HuH-7.5 (cell line): ENCODE measurements at regions not wholly inside any gene's neighbourhood (a gene's known extent, or its start where the extent isn't known, plus 50 kb on each side); places are given as distances from the start of the nearest gene placed in this dataset.

Source experiments
- DNase-seq: peaks from one replicate; pipeline ENCODE4 v3.0.0; 2011; ENCODE audit warnings: low spot score

- DNase-seq, result no peak
Observed at GRCh38 chr5:10876006-10876744, 115.1 kb upstream of the DAP start.

GRCh38 chr5:10875201-10875768 lies 114.3 kb upstream of the DAP start:
- DNase-seq, result no peak

DNA sequence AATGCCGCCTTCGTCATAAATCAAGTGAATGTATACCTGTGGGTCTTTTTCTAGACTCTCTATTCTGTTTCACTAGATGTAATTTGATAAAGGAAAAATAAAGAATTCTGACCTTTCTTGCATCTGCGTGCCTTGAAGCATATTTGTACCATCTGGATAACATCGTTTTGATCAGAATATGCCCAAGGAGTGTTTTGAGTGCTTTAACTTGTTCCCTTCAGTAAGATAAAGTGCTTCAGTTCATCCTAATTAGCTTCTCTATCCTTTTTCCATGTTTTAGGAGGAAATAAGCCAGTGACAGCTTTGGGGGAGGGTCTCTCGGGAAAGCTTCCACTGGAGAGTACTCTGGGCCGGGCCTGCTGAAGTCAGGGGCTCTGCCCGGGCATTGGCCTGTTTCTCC lies 113.5 kb upstream of the DAP start:
- no peak for DNase-seq

DNA sequence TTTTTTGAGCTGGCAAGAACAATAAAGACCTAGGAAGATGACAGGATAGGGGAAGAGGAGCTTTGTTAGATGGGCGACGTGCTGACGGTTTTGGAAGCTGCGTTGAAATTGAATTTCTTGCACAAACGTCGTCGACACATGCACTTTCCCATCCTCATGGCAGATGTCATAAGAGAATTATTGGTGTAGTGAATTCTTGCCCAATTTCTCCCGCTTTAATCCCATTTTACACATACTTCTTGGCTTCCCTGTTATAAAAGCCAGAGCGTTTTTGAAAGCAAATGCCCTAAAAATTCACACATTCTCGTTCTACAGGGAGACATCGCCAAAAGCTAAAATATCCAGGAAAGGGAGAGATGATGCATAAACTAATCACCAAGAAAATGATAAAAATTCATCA lies 109.8 kb upstream of the DAP start:
- no peak for DNase-seq

DNA sequence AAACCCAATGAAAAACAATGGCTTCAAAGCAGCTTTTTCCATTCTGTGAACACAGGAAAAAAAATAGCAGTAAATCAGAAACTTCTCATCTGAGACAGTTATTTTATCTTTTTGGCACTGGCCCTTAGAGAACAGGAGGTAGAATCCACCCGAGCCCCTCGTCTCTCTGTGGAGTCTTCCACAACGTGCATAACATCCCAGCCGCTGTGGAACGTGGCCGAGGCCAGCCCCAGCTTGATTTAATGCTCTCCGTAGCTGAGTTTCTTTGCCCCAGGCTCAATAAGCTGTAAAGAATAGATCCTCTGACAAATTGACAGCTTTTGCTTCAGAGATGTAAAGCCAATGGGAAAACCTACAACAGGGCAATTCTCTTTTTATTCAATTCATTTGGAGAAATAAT lies 107.9 kb upstream of the DAP start:
- no peak for DNase-seq

- no peak for DNase-seq
Observed at GRCh38 chr5:10867389-10868303, 106.6 kb upstream of the DAP start.

DNA sequence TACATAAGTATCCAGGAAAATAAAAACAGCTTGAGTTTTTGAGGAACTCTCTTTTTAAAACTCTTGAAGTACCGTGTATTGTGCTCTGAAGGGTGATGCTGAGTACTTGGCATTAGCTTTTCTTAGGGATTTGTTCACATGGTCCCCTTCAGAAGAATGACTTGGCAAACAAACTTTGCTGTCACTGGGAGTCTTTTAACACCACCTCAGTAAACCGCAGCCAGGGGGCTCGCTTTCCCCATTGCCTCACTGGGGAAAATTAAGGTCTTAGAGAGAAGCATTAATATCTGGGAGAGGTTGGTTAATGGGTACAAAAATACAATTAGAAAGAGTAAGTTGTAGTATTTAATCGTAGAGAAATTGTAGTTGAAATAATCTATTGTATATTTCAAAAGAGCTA lies 105.9 kb upstream of the DAP start:
- DNase-seq, result no peak

DNA sequence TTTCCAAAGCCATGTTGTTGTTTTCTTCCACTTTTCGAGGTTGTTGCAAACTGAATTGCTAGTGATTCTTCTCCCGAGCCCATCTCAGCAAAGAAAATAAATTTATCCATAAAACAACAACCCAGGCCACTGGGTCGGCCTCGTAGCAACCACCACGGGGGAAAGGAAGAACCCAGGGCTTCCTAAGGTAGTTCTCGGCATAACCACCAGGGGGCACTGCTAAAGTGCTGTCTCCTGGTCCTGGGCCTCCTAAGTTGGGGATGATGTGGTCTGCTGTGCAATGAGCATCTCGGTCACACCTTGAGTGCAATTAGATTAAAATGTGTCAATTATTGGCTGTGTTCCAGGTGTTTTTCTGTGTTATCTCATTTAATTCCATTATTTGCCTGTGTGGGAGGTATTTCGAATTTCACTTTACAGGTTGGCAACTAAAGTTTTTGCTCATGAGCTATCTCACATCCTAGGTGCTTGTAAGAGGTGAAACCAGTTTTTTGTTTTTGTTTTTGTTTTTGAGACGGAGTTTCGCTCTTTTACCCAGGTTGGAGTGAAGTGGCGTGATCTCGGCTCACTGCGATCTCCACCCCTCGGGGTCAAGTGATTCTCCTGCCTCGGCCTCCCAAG lies 102.8 kb upstream of the DAP start:
- DNase-seq, result peak; percentile 61

- no peak for DNase-seq
Observed at GRCh38 chr5:10862085-10862484, 101.1 kb upstream of the DAP start.

DNA sequence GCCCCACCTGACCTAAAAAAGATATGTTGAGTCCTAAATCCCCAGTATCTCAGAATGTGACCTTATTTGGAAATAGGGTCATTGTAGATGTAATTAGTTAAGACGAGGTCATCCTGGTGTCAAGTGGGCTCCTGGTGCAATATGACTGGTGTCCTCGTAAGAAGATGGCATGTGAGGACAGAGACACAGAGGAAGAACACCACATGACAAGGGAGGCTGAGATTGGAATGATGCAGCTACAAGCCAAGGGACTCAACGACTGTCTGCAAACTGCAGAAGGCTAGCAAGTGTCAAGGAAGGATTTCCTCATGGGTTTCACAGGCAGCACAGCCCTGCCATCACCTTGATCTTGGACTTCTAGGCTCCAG lies 100.4 kb upstream of the DAP start:
- DNase-seq, result no peak

- DNase-seq, result no peak
Observed at GRCh38 chr5:10860645-10861422, 99.8 kb upstream of the DAP start.

DNA sequence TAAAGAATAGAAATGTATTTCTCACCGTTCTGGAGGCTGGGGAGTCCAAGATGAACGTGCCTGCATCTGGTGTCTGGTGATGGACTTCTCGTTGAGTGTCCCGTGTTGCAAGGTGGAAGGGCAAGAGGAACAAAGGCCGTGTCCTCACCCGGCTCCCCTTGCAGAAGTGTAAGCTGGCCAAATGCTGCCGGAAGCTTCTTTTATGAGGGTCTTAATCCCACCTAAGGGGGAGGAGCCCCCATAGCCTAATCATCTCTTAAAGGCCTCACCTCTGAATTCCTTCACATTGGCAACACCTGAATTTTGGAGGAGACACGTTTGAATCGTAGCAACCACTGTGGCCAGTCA lies 99.1 kb upstream of the DAP start:
- no peak for DNase-seq

- peak; percentile 26 for DNase-seq
Observed at GRCh38 chr5:10859393-10860195, 98.6 kb upstream of the DAP start.

- DNase-seq, result no peak
Observed at GRCh38 chr5:10858945-10859344, 97.9 kb upstream of the DAP start.

- no peak for DNase-seq
Observed at GRCh38 chr5:10858307-10858706, 97.3 kb upstream of the DAP start.

GRCh38 chr5:10857338-10857733 lies 96.3 kb upstream of the DAP start:
- DNase-seq, result no peak

- peak; percentile 50 for DNase-seq
Observed at GRCh38 chr5:10856683-10857337, 95.8 kb upstream of the DAP start.

DNA sequence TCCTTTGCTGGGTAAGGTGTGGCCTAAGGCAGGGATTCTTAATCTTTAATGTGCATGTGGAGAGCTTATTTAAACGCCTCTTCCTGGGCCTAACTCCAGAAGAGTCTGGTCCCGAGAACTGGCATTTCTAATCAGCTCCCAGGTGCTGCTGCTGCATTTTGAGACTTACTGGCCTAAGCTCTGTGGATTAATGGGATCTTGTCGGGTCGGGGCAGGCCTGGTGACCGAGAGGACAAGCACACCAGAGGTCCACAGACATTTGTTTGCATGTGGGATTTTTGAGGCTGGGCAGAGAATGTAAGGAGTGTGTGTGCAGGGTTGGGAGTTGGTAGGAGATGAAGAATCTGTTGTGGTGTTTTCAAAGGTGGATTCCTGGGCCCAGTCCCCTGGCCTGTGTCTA lies 95.0 kb upstream of the DAP start:
- no peak for DNase-seq

DNA sequence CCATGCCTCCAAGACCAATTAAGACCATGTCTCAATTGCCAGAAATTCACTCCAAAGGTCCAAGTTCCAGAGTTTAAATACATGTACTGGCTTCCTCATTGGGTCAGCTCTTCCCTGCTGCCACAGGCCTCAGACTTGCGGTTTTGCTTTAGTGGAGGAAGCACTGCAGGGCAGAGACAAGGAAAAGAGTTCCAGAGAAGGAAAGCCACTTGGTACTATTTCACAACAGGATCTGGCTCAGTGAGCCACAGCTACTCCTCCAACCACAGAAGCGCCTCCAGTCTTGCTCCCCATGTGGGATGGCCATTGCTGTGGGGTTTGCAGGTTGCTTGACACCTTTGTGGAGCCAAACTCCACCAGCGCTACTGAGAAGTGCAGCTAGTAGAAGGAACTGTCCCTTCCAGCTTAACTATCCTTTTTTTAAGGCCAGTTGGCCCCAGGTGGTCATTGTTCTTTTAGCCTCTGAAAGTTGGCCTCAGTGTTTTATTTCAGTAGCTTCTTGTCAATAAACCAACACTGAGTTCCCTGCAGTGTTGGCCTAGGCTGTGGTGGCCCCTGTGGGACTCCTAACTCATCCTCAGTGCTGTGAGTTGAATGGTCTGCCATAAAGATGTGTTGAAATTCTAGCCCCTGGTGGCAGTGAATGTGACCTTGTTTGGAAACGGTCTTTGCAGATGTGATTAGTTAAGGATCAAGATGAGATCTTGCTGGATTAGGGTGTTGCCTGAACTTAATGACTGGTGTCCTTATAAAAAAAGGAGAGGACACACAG lies 93.7 kb upstream of the DAP start:
- DNase-seq, result no peak

DNA sequence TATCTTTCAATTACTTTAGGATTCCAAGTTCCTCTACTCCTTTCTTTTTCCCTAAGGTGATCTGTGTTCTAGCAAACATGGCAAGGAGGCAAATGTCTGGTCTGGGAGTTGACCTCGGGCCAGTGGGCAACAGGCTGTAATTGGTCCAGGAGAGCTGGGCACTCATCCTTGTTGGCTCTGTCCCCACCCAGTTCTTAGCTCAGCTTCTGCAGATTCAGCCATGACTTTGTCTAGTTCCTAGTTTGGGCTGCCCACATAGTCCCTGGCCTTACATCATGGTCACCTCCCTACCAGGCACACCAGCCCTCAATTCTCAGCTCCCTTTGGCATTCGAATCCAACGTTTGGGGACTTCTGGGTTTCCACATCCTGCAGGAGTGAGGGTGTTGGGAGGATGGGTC lies 92.1 kb upstream of the DAP start:
- DNase-seq, result no peak
